ENCODE measurements at regions not wholly inside any gene's neighbourhood (a gene's known extent, or its start where the extent isn't known, plus 50 kb on each side); places are given as distances from the start of the nearest gene placed in this dataset.

- no peak for TF ChIP-seq EZH2 (IDR thresholded peaks at IDR 0.05)
- no peak for TF ChIP-seq YY1 (IDR thresholded peaks at IDR 0.05; ENCODE audit: extremely low read depth, insufficient replicate concordance, low read depth, low read length)
- no peak for TF ChIP-seq POLR2A (IDR thresholded peaks at IDR 0.05; ENCODE audit: borderline replicate concordance, extremely low read depth, insufficient read depth, insufficient read length)
- no peak for TF ChIP-seq CTCF (IDR thresholded peaks at IDR 0.05 in 2 of 3, conservative IDR thresholded peaks at IDR 0.05 in 1 of 3; ENCODE audit: borderline replicate concordance in 1 of 3, insufficient read depth in 1 of 3, low read depth in 2 of 3, low read length in 2 of 3)
- no peak for TF ChIP-seq POLR2AphosphoS5 (IDR thresholded peaks at IDR 0.05; ENCODE audit: low read depth, low read length)
- TF ChIP-seq EZH2phosphoT487 (IDR thresholded peaks at IDR 0.05; ENCODE audit: borderline replicate concordance) = no peak
Measured at GRCh38 chr10:78627254-78627795, 441.4 kb upstream of the ZMIZ1 start.

All from HCT116 (cell line).